Trophoblast cell (in vitro differentiated cells and primary cell): ENCODE measurements at regions not wholly inside any gene's neighbourhood (a gene's known extent, or its start where the extent isn't known, plus 50 kb on each side); places are given as distances from the start of the nearest gene placed in this dataset.

Experiments
- DNase-seq, 2 donors: peaks; one replicate each; pipeline ENCODE4 v3.0.0-alpha.2; 2016
- H2AFZ ChIP-seq: 2 replicates; pipeline ENCODE4 v1.6.1; 2013; ENCODE audit warnings: low read length, moderate library complexity, mild to moderate bottlenecking; ENCODE audit not compliant: insufficient read depth, poor library complexity
- H2AK5ac ChIP-seq: 2 replicates; pipeline ENCODE4 v1.6.1; 2013; ENCODE audit warnings: mild to moderate bottlenecking, low read length
- H2BK120ac ChIP-seq: 2 replicates; pipeline ENCODE4 v1.6.1; 2013; ENCODE audit warnings: low read length, mild to moderate bottlenecking, moderate library complexity; ENCODE audit not compliant: insufficient read depth, poor library complexity
- H2BK12ac ChIP-seq: 2 replicates; pipeline ENCODE4 v1.6.1; 2013; ENCODE audit warnings: mild to moderate bottlenecking, low read length, moderate library complexity
- H2BK5ac ChIP-seq: 2 replicates; pipeline ENCODE4 v1.6.1; 2013; ENCODE audit warnings: low read length, low read depth, moderate library complexity, mild to moderate bottlenecking; ENCODE audit not compliant: poor library complexity
- H3K14ac ChIP-seq: 2 replicates; pipeline ENCODE4 v1.6.1; 2013; ENCODE audit warnings: mild to moderate bottlenecking, low read length
- H3K18ac ChIP-seq: 2 replicates; pipeline ENCODE4 v1.6.1; 2013; ENCODE audit warnings: mild to moderate bottlenecking, low read length
- H3K23ac ChIP-seq: 2 replicates; pipeline ENCODE4 v1.6.1; 2013; ENCODE audit warnings: low read length
- H3K27ac ChIP-seq: 2 replicates; pipeline ENCODE4 v1.5.1; 2013; ENCODE audit warnings: low read depth, mild to moderate bottlenecking, inconsistent platforms, low read length, moderate library complexity
- H3K27me3 ChIP-seq: 2 replicates; pipeline ENCODE4 v1.6.1; 2013; ENCODE audit warnings: inconsistent platforms, mild to moderate bottlenecking, low read length, moderate library complexity; ENCODE audit not compliant: insufficient read depth
- H3K36me3 ChIP-seq, 2 experiments: 1 replicate in 1 of 2; 2 replicates in 1 of 2; pipeline ENCODE4 v1.6.1; 2013; ENCODE audit warnings: low read length in 2 of 2, mild to moderate bottlenecking in 2 of 2, moderate library complexity in 1 of 2; ENCODE audit not compliant: insufficient read depth in 2 of 2, control insufficient read depth in 1 of 2
- H3K4ac ChIP-seq: 2 replicates; pipeline ENCODE4 v1.6.1; 2013; ENCODE audit warnings: low read depth, mild to moderate bottlenecking, low read length, moderate library complexity
- H3K4me1 ChIP-seq, 2 experiments: 1 replicate in 1 of 2; 2 replicates in 1 of 2; pipeline ENCODE4 v1.6.1; 2013; ENCODE audit warnings: low read length in 2 of 2, mild to moderate bottlenecking in 2 of 2, moderate library complexity in 1 of 2; ENCODE audit not compliant: insufficient read depth in 2 of 2, control insufficient read depth in 1 of 2
- H3K4me2 ChIP-seq: 2 replicates; pipeline ENCODE4 v1.6.1; 2013; ENCODE audit warnings: inconsistent platforms, mild to moderate bottlenecking, low read length, moderate library complexity
- H3K4me3 ChIP-seq: 2 replicates; pipeline ENCODE4 v1.5.1; 2013; ENCODE audit warnings: mild to moderate bottlenecking, low read depth, low read length, inconsistent platforms
- H3K79me1 ChIP-seq: one replicate; pipeline ENCODE4 v1.6.1; 2013; ENCODE audit warnings: low read length
- H3K79me2 ChIP-seq: 2 replicates; pipeline ENCODE4 v1.6.1; 2013; ENCODE audit warnings: low read length, mild to moderate bottlenecking; ENCODE audit not compliant: control insufficient read depth, insufficient read depth, poor library complexity
- H3K9ac ChIP-seq: 2 replicates; pipeline ENCODE4 v1.6.1; 2013; ENCODE audit warnings: mild to moderate bottlenecking, low read length
- H3K9me3 ChIP-seq: 2 replicates; pipeline ENCODE4 v1.6.1; 2013; ENCODE audit warnings: low read depth, mild to moderate bottlenecking, control low read depth, inconsistent platforms, low read length; ENCODE audit not compliant: insufficient read depth
- H4K12ac ChIP-seq: 2 replicates; pipeline ENCODE4 v1.6.1; 2013; ENCODE audit warnings: low read depth, mild to moderate bottlenecking, low read length, moderate library complexity
- H4K8ac ChIP-seq: 2 replicates; pipeline ENCODE4 v1.6.1; 2013; ENCODE audit warnings: low read depth, mild to moderate bottlenecking, low read length, moderate library complexity
- H4K91ac ChIP-seq: one replicate; pipeline ENCODE4 v1.6.1; 2013; ENCODE audit warnings: low read depth, mild to moderate bottlenecking, low read length, moderate library complexity
- whole genome bisulfite sequencing: extraction: QIAGEN DNeasy Blood & Tissue Kit; methylation state at CpG from one replicate; pipeline ENCODE4 v1.1.7; 2013; ENCODE audit warnings: missing lambda C conversion rate; ENCODE audit not compliant: insufficient read length, insufficient coverage; ENCODE audit errors: extremely low coverage; 5-methylcytosine and 5-hydroxymethylcytosine counted together

GRCh38 chr1:232248276-232248820 is 381.6 kb downstream of the SIPA1L2 start:
- no peak overlapping the region for H2AK5ac ChIP-seq
- no peak overlapping the region for H2BK12ac ChIP-seq
- no peak overlapping the region for H4K8ac ChIP-seq
- no peak overlapping the region for H3K23ac ChIP-seq
- H3K79me2 ChIP-seq: no peaks in the 10 kb centered on the region
- no peak overlapping the region for H4K12ac ChIP-seq
- no peak overlapping the region for H3K4ac ChIP-seq
- H3K9me3 ChIP-seq: no peaks in the 10 kb centered on the region
- H3K4me3 ChIP-seq: no peak overlapping the region
- H4K91ac ChIP-seq: no peak overlapping the region
- no peaks in the 10 kb centered on the region for H3K36me3 ChIP-seq
- no peak overlapping the region for H3K9ac ChIP-seq
- H3K4me1 ChIP-seq: no peaks in the 10 kb centered on the region
- no peak overlapping the region for H2AFZ ChIP-seq
- H3K79me1 ChIP-seq: no peaks in the 10 kb centered on the region
- no peak overlapping the region for H3K18ac ChIP-seq
- DNase-seq: no peak
- H3K4me2 ChIP-seq: no peak overlapping the region
- no peak overlapping the region for H3K27ac ChIP-seq
- H2BK5ac ChIP-seq: no peak overlapping the region
- H2BK120ac ChIP-seq: no peak overlapping the region
- WGBS: no CpG with 5 or more reads among the region's 5 CpGs
- H3K14ac ChIP-seq: no peak overlapping the region
- H3K27me3 ChIP-seq: no peaks in the 10 kb centered on the region

GRCh38 chr1:232247669-232248068 is 382.3 kb downstream of the SIPA1L2 start:
- Histone ChIP-seq H3K27ac (no peak overlapping the region), H2BK12ac (no peak overlapping the region), H3K9me3 (no peaks in the 10 kb centered on the region), H3K18ac (no peak overlapping the region), H3K27me3 (no peaks in the 10 kb centered on the region), H2BK120ac (no peak overlapping the region), H3K23ac (no peak overlapping the region), H3K79me2 (no peaks in the 10 kb centered on the region), H3K4me3 (no peak overlapping the region), H3K4me2 (no peak overlapping the region), H3K4me1 (no peaks in the 10 kb centered on the region), H2AFZ (no peak overlapping the region), H3K9ac (no peak overlapping the region), H4K8ac (no peak overlapping the region), H3K14ac (no peak overlapping the region), H3K79me1 (no peaks in the 10 kb centered on the region), H2AK5ac (no peak overlapping the region), H4K12ac (no peak overlapping the region), H3K4ac (no peak overlapping the region), H2BK5ac (no peak overlapping the region), H4K91ac (no peak overlapping the region), H3K36me3 (no peaks in the 10 kb centered on the region)
- WGBS: no CpG with 5 or more reads among the region's 3 CpGs
- no peak for DNase-seq

GRCh38 chr1:232244426-232244825 is 385.5 kb downstream of the SIPA1L2 start:
- no peak for DNase-seq
- Histone ChIP-seq H2BK12ac (no peak overlapping the region), H3K36me3 (no peaks in the 10 kb centered on the region), H3K23ac (no peak overlapping the region), H2BK5ac (no peak overlapping the region), H3K79me2 (no peaks in the 10 kb centered on the region), H4K12ac (no peak overlapping the region), H2AK5ac (no peak overlapping the region), H3K4me3 (no peak overlapping the region), H3K9me3 (no peaks in the 10 kb centered on the region), H3K27ac (no peak overlapping the region), H3K4me1 (no peaks in the 10 kb centered on the region), H3K14ac (no peak overlapping the region), H4K91ac (no peak overlapping the region), H4K8ac (no peak overlapping the region), H2BK120ac (no peak overlapping the region), H2AFZ (no peak overlapping the region), H3K4ac (no peak overlapping the region), H3K18ac (no peak overlapping the region), H3K27me3 (no peaks in the 10 kb centered on the region), H3K79me1 (no peaks in the 10 kb centered on the region), H3K4me2 (no peak overlapping the region), H3K9ac (no peak overlapping the region)
- WGBS: no CpG with 5 or more reads among the region's 1 CpG

GRCh38 chr1:232239998-232240397 is 389.9 kb downstream of the SIPA1L2 start:
- Histone ChIP-seq H3K4ac (no peak overlapping the region), H3K14ac (no peak overlapping the region), H3K9me3 (no peaks in the 10 kb centered on the region), H2AK5ac (no peak overlapping the region), H3K27me3 (no peaks in the 10 kb centered on the region), H4K12ac (no peak overlapping the region), H3K4me3 (no peak overlapping the region), H3K4me2 (no peak overlapping the region), H3K23ac (no peak overlapping the region), H3K4me1 (no peaks in the 10 kb centered on the region), H3K27ac (no peak overlapping the region), H3K9ac (no peak overlapping the region), H3K79me1 (no peaks in the 10 kb centered on the region), H4K91ac (no peak overlapping the region), H4K8ac (no peak overlapping the region), H2BK5ac (no peak overlapping the region), H3K18ac (no peak overlapping the region), H3K36me3 (no peaks in the 10 kb centered on the region), H2BK120ac (no peak overlapping the region), H2BK12ac (no peak overlapping the region), H3K79me2 (no peaks in the 10 kb centered on the region), H2AFZ (no peak overlapping the region)
- DNase-seq: no peak
- WGBS: no CpG with 5 or more reads among the region's 6 CpGs
